Hematopoietic multipotent progenitor cell treated with erythropoietin and hydrocortisone succinate and interleukin-3 and kit ligand, for 17 days (in vitro differentiated cells): ENCODE measurements at regions not wholly inside any gene's neighbourhood (a gene's known extent, or its start where the extent isn't known, plus 50 kb on each side); places are given as distances from the start of the nearest gene placed in this dataset.
"Not testable (repeated sequence)": the region's sequence is repeated elsewhere in the genome, so short reads cannot be mapped to it uniquely, and the experiment has no call there.

Experiments
- DNase-seq: peaks from one replicate; pipeline ENCODE4 v3.0.0-alpha.2; 2015; ENCODE audit warnings: low spot score

DNA sequence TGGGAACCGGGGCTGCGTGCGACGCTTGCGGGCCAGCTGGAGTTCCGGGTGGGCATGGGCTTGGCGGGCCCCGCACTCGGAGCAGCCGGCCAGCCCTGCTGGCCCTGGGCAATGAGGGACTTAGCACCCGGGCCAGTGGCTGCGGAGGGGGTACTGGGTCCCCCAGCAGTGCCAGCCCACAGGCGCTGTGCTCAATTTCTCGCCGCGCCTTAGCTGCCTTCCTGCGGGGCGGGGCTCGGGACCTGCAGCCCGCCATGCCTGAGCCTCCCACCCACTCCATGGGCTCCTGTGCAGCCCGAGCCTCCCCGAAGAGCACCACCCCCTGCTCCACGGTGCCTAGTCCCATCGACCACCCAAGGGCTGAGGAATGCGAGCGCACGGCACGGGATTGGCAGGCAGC is 63.8 kb downstream of the PLXNA1 start:
- DNase-seq: not testable (repeated sequence)

DNA sequence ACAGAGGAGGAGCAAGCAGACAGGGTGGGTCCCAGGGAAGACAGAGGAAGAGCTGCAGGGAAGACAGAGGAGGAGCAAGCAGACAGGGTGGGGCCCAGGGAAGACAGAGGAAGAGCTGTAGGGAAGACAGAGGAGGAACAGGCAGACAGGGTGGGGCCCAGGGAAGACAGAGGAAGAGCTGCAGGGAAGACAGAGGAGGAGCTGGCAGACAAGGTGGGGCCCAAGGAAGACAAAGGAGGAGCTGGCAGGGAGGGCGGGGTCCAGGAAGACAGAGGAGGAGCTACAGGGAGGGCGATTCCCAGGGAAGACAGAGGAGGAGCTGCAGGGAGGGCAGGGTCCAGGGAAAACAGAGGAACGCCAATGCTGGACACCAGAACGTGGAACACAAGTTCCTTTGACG is 66.5 kb downstream of the PLXNA1 start:
- no peak for DNase-seq

DNA sequence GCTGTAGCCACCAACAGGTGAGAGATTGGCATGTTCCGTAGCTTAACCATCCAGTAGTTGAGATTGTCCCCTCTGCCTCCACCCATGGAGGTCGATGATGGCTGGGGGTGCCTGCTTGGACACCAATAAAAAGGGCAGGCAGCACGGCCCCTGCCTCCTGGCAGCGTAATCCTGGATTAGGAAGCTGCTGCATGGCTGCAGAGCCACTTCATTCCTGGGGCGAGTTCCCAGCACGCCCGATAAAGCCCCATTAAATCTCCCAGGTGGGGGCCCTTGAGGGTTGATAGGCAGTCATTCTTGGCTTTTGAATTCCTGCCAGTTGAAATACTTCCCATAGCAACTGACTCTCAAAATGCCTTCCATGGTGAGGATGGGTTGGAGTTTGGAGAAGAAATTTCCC is 67.8 kb downstream of the PLXNA1 start:
- DNase-seq: no peak

DNA sequence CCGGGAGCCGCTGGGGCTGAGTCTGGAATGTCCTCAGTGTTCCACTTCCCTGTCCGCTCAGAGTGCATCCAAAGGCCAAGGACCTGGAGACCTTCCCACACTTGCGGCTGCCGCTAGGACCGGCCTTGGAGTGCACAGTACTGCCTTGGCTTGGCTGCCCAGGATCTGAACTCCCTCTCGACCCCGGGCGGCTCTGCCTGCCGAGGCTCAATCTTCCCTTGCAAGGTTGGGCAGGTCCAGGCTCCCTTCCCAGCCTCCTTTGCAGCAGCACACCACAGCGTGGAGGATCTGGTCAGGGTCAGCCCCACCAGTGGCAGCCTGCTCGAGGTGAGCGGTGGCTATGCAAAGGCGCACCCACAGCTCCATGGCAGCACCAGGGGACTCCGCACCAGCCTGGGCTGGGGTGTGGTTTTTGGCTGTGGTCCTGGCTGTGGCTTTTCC is 69.2 kb downstream of the PLXNA1 start:
- no peak for DNase-seq

DNA sequence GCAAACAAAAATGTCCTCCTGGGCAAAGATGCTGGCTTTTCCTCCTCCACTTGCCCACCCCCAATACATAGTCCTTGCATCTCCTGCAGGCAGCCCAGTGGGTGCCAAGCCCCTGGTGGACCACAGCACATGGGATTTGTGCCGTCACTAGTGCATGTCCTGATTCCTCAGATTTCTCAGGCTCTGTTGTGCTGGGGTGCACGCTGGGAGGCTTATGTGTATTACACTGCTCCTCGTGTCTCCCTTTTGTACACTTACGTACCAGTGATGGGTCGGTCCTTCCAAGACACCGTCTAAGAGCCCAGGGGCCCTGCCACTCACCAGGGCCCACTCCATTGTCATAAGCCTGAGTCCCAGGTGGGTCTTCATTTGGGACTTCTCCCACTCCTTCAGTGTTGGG is 70.1 kb downstream of the PLXNA1 start:
- no peak for DNase-seq

DNA sequence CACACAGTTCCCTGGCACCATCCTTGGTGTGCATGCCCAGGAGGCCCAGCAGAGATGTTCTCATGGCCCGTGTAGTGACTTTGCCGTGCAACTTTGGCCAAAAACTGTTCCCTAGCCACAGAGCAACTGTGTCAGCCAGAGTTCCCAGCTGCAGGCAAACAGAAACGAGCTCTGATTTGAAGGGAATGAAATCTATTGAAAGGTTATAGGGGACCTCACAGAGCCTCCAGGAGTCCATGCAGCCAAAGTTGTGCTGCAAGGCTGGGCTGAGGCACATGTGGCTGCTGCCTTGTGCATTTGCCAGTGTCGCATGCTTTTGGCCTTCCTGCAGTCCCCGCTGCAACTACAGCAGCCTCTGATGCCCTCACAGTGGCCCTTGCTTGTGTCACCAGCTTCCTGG is 70.5 kb downstream of the PLXNA1 start:
- DNase-seq: no peak

DNA sequence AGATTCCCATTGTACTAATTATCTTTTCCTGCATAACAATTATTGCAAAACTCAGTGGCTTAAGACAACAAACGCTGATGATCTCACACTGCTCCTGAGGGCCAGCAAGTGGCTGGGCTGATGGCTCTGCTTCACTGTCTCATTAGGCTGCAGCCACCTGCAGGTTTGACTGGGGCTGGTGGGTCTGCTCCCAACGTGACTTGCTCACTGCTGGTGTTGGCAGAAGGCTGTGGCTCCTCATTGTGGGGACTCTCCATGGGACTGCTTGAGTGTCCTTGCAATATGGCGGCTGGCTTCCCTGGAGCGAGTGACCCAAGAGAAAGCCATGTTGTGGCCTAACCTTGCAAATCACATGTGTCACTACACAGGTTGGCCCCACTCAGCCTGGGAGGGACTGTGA is 71.1 kb downstream of the PLXNA1 start:
- no peak for DNase-seq

DNA sequence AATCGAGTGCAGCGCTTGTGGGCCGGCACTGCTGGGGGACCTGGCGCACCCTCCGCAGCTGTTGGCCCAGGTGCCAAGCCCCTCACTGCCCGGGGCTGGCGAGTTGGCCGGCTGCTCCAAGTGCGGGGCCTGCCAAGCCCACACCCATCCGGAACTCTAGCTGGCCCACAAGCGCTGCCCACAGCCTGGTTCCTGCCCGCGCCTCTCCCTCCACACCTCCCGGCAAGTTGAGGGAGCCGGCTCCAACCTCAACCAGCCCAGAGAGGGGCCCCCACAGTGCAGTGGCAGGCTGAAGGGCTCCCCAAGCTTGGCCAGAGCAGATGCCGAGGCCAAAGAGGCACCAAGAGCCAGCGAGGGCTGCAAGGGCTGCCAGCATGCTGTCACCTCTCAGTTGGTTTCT is 73.4 kb downstream of the PLXNA1 start:
- no peak for DNase-seq

DNA sequence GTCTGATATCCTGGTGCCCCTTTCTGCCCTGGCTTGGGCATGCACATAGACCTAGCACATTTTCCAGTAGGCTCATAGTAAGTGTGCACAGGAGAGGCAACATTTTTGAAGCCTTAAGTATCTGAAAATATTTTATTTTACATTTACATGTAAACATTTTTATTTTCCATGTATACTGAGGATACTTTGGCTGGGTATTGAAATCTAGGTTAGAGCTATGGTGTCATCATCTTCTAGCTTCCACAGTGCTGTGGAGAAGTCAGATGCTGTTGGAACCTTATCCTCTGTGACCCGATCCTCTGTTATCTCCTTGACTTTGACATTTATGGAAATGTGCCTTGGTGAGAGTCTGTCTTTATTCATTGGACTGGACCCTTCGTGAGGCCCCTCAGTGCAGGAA is 74.1 kb downstream of the PLXNA1 start:
- no peak for DNase-seq

DNA sequence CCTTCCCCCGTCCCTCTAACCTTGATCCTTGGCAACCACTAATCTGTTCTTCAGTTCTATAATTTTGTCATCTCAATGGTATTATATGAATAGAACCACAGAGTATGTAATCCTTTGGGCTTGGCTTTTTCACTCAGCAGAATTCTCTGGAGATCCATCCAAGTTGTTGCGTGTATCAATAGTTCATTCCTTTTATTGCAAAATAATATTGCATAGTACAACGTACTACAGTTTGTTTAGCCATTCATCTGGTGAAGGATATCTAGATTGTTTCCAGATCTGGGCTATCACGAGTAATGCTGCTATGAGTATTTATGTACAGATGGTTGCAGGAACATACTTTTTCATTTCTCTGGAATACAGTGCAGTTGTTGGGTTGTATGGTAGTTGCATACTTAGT is 76.2 kb downstream of the PLXNA1 start:
- DNase-seq: no peak

DNA sequence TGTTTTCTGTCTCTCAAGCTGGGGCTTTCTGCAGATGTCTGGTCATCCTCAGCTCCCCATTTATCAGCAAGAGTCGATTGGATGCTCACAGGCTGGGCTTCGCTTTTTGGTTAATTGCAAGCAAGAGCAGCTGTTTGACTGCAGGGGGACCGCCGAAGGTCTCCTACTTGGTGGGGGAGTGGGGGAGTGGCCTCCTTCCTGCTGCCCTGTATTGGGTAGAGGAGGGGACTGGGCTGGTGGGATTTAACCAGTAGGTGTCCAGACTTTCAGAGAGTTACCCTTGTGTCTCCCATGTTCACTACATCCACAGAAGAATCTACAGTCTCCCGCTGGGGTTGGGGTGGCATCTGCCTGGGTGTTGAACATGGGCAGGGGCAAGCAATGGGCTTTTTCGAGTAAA is 78.7 kb downstream of the PLXNA1 start:
- DNase-seq: no peak

DNA sequence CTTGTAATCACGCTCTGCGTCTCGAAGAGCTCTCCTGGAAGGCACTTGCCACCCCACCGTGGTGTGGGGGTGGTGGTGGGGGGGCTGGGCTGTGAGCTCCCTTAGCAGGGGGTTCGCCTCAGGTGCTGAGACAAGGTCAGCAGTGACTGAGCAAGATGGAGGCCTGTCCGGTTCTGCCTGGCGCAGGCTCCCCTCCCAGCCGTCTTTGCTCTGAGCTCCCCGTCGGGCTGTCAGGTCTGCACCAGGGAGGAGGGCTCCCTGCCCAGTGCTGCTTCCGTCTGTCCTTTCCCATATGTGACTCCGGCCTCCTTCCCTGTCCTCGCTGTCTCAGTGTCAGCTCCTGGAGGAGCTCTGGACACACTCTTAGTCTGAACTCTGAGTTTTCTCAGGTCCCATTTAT is 80.0 kb downstream of the PLXNA1 start:
- no peak for DNase-seq

DNA sequence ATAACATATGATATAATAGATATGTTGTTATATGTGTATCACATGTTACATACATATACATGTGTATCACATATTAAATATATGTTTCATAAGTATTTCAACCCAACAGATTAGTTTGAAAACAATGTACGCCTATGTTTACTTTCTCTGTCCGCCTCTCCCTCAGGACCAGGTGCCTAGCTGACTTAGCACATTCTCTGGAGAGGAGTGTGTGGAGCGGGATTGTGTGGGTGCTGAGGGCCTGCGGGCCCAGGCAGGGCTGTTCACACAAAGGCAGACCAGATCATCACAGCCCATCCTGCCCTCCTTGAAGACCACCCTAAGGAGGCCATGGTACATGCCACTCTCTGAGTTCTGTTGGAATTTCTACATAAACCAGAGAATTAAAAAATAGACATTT is 81.0 kb downstream of the PLXNA1 start:
- no peak for DNase-seq

DNA sequence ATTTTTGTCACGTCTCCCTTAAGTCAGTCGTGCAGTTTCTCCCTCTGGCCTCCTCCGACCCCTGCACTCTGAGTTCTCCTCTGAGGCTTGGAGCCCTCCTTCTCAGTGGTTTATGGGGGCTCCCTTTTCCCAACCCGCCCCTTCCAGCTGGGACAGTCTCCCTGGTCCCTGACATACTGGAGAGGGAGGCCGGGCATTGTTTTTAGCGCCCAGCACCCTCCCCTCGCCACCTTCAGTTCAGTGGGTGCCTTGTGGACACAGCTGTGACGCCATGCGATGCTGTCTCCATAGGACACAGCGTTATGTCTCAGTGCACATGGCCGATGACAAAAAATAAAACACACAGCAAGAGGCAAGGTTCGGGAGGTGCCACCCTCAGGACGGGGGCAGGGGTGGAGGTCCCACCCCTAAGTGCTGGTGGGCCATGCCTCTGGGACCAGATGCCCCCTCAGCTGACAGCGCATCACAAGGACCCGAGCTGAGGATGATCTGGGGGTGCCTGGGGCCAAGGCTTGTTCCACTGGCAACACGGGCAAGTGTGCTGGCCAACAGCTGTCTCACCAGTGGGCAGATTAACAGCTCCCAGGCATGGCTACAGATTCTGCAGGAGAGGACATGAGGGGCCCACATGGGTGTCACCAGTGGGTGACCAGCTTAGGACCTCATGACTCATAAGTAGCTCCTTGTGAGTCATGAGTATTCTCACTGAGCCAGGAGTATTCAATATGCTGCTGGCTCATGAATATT is 81.6 kb downstream of the PLXNA1 start:
- DNase-seq: no peak

DNA sequence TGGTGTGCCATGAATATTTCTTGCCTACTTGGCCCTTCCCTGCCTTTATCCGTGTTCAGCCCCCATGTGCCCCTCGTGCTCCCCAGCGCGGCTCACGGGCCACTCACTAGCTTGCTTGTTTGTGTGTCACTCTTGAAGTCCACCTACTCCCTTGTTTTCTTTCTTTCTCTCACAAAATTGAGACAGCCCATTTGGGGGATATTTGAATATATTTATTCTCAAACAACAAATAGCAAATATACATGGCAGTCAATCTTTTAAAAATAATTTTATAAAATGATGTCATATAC is 82.2 kb downstream of the PLXNA1 start:
- DNase-seq: no peak

DNA sequence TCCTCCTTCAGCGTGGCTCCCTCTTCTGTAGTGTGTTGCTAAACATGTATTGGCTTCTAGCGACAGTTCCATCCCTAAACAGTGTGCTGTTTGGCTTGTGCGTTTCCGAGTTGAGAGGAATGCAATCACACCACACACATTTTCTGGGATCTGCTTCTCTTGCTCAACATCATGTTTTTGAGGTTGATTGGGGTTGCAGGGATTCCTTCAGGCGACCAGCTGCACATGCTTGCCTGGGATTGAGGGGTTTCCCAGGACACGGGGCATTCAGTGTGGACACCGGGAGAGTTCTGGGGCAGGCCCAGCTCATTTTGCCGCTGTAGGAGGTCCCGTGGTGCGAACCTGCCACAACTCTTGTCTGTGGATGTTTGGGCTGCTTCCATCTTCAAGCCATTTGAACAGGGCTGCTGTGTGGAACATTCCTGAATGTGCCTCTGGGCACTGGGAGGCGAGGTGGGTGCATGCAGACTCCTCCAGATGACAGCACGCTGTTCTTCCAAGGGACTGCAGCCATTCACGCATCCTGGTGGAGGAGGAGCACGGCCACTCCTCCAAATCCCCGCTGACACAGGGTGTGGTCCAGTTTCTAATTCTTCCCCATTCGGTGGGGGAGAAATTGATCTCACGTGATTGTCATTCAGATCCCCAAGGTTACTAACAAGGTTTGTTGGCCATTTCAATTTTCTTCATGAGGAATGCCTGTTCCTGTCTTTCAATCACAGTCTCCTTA is 82.8 kb downstream of the PLXNA1 start:
- DNase-seq: no peak

DNA sequence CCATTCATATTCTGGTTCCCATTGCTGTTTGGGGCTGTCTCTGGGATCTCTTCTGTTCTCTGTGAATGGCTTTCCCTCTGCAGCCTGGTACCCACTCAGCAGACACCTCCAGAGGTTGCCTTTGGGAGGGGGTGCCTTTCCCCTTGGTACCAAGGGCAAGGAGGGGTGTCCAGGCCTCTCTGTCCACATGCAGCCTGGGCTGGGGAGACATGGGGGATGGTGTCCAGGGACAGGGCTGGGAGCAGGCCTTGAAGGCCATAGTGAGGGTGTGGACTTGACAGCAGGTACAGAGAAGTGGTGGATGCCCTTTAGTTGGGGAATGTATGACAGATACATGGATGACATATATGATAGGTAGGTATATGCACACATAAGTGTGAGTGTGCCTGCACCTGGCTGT is 83.7 kb downstream of the PLXNA1 start:
- DNase-seq: no peak

DNA sequence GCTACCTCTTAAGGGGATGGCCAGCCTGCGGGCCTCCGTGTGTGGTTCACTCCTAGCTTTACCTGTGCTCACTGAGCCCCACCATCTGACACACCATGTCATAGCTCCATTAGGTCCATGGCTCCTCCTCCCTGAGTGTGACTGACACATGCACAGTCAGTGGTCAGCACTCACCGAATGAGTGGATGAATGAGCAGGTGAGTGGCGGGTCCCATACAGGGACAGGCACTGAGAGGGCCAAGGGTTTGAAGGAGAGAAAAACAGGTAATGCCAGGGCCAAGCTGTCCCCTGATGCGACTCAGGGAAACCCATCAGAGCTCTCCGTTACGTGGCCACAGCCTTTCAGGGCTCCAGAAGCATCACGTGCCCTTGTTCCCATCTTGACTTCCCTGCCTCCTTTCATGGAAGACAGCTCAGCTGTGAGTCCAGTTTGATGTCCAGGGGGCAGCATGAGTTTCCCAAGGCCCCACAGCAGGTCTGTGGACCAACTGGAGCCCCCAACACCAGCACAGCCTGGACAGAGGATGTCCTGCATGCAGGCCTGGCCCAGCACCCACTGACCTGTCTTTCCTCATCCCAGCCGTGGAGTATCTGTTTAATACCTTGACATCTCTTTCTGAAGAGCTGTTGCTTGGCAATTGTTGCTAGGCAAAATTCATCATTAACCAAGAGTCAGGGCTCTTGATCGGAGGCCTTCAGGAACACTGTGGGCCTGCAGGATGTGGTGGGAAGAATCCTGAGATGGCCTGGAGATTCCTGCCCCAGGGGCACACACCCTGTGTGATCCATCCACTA is 84.4 kb downstream of the PLXNA1 start:
- DNase-seq: no peak

DNA sequence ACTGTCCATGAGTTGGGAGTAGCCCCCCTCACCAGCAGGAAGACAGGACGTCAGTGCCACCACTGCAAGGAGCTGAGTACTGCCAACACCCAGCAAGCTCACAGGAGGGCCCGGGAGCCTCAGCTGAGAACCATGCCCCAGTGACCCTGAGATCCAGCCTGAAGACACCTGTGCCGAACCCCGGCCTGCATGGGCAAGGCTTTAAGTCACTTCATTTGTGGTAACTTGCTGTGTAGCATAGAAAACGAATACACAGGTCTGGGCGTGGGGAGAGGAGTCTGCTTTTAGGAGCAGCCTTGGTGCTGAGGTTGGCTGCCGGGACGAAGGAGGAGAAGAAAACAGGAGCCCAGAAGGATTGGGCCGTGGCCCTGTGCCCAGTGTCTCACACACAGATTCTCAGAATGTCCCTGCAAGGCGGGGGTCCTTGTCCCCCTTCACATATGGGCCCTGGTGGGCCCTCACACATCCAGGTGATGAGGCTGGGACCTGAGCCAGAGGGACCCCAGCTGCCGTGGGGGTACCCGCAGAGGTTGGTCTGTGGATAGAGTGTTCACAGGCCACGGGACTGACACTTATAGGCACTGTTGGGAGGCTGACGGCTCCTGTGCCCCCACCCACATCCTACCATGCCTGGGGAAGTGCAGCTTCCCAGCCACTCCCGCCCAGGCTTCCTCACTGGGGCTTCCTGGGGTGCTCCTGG is 85.3 kb downstream of the PLXNA1 start:
- DNase-seq: no peak

DNA sequence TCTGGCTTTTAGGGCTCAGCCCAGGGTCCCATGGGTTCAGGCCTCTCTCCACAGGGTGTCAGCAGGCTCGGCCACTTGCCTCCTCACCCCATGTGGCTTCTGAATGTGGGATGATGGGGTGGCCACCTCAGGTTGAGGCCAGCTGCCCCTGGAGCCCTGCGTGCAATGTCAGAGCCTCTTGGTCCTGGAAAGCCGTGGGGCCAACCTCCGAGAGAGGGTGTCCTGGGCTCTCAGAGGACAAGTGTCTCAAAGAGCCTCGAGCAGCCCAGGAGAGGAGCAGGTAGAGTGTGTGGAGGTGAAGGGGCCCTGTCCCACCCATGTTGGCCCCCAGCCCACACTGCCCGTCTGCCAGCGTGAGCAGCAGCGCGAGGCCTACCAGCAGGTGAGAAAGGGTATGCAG is 86.0 kb downstream of the PLXNA1 start:
- DNase-seq: no peak

DNA sequence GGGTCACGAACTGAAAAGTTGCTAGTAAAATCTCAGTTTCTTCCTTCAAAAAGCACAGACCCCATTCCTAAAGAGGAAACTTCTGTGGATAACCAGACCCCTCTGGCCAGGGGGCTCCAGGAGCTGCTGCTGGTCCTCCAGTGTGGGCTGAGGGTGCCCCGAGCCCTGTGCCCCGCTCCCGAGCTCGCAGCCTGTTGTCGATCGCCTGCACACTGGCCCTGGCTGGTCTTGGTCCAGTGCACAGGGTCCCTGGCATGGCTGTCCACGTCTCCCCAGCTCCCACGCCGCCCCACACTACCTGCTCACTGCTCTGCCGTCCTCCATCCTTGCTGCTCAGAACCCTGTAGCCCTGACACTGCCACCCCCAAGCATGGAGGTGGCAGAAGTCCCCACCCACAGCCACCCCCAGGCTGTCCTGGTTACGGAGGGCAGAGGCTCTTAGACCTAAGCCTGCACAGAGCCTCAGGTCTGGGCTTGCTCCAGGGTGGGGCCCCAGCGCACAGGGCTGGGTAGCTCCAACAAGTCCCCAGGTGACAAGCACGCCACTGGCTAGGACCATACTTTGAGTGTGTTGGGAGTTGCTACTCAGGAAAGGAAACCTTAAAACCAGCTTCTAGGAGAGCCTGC is 87.0 kb downstream of the PLXNA1 start:
- DNase-seq: no peak

DNA sequence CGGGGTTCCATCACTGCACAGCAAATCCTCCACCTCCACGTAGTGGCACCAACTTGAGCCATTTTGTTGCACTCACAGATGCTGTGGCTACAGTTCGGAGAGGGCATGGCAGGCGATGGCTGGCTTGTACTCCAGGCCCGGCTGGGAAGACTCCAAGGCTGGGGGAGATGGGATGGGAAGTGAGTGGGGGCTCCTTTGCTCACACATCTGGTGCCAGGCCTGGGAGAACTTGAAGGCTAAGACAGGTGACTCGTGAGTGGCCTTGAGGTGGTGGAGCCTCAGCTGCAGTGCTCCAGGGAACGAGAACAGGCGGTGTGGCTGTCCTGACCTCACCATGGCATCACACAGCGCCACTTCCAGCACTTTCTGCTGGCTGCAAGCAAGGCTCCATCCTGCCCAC is 87.9 kb downstream of the PLXNA1 start:
- DNase-seq: no peak
